H9 (cell line): ENCODE measurements at regions not wholly inside any gene's neighbourhood (a gene's known extent, or its start where the extent isn't known, plus 50 kb on each side); places are given as distances from the start of the nearest gene placed in this dataset.

Experiments used
- DNase-seq: peaks from one replicate; pipeline ENCODE4 v3.0.0-alpha.2; 2017
- H2AFZ ChIP-seq: one replicate; pipeline ENCODE4 v1.6.1; 2013; ENCODE audit warnings: mild to moderate bottlenecking, low read length, control low read depth, moderate library complexity
- H2AK5ac ChIP-seq: 2 replicates; pipeline ENCODE4 v1.6.1; 2013; ENCODE audit warnings: low read length, control low read depth, mixed read lengths; ENCODE audit not compliant: insufficient read length
- H2BK120ac ChIP-seq: one replicate; pipeline ENCODE4 v1.6.1; 2013; ENCODE audit warnings: low read depth, mild to moderate bottlenecking, low read length, control low read depth, inconsistent platforms; ENCODE audit not compliant: poor library complexity, severe bottlenecking
- H2BK12ac ChIP-seq: 2 replicates; pipeline ENCODE4 v1.6.1; 2013; ENCODE audit warnings: low read length, control low read depth, mixed read lengths, low read depth; ENCODE audit not compliant: insufficient read length
- H2BK15ac ChIP-seq: 2 replicates; pipeline ENCODE4 v1.6.1; 2013; ENCODE audit warnings: low read depth, low read length, control low read depth
- H2BK20ac ChIP-seq: one replicate; pipeline ENCODE4 v1.6.1; 2013; ENCODE audit warnings: low read depth, mild to moderate bottlenecking, low read length, control low read depth, inconsistent platforms; ENCODE audit not compliant: poor library complexity, severe bottlenecking
- H2BK5ac ChIP-seq: 2 replicates; pipeline ENCODE4 v1.6.1; 2013; ENCODE audit warnings: low read length, control low read depth, mixed read lengths; ENCODE audit not compliant: insufficient read length
- H3K14ac ChIP-seq: 2 replicates; pipeline ENCODE4 v1.6.1; 2013; ENCODE audit warnings: low read length, control low read depth; ENCODE audit not compliant: insufficient read depth
- H3K18ac ChIP-seq: 2 replicates; pipeline ENCODE4 v1.6.1; 2013; ENCODE audit warnings: low read depth, mild to moderate bottlenecking, mixed read lengths, low read length, control low read depth; ENCODE audit not compliant: insufficient read length
- H3K23ac ChIP-seq: 2 replicates; pipeline ENCODE4 v1.6.1; 2013; ENCODE audit warnings: low read length, control low read depth, mixed read lengths, low read depth; ENCODE audit not compliant: insufficient read length
- H3K23me2 ChIP-seq: 2 replicates; pipeline ENCODE4 v1.6.1; 2013; ENCODE audit warnings: low read depth, mild to moderate bottlenecking, mixed read lengths, low read length, control low read depth; ENCODE audit not compliant: insufficient read length, poor library complexity, severe bottlenecking
- H3K27ac ChIP-seq: 2 replicates; pipeline ENCODE4 v1.5.1; 2013; ENCODE audit warnings: low read length, control low read depth, mixed read lengths, low read depth; ENCODE audit not compliant: insufficient read length
- H3K27me3 ChIP-seq: 2 replicates; pipeline ENCODE4 v1.6.1; 2013; ENCODE audit warnings: low read length, control low read depth, inconsistent platforms; ENCODE audit not compliant: insufficient read depth
- H3K4ac ChIP-seq: 2 replicates; pipeline ENCODE4 v1.6.1; 2013; ENCODE audit warnings: low read depth, mild to moderate bottlenecking, control low read depth, inconsistent platforms, low read length, moderate library complexity
- H3K4me1 ChIP-seq: 2 replicates; pipeline ENCODE4 v1.6.1; 2013; ENCODE audit warnings: low read length, control low read depth, inconsistent platforms; ENCODE audit not compliant: insufficient read depth
- H3K4me2 ChIP-seq: 2 replicates; pipeline ENCODE4 v1.6.1; 2013; ENCODE audit warnings: low read length, control low read depth, mixed read lengths; ENCODE audit not compliant: insufficient read length, insufficient read depth
- H3K56ac ChIP-seq: 2 replicates; pipeline ENCODE4 v1.6.1; 2013; ENCODE audit warnings: low read depth, mild to moderate bottlenecking, mixed read lengths, low read length, control low read depth; ENCODE audit not compliant: insufficient read length
- H3K79me1 ChIP-seq: 2 replicates; pipeline ENCODE4 v1.6.1; 2013; ENCODE audit warnings: low read depth, mild to moderate bottlenecking, moderate library complexity, low read length, control low read depth, inconsistent platforms; ENCODE audit not compliant: insufficient read depth, poor library complexity, severe bottlenecking
- H3K79me2 ChIP-seq: 2 replicates; pipeline ENCODE4 v1.6.1; 2013; ENCODE audit warnings: low read length, control low read depth, inconsistent platforms; ENCODE audit not compliant: insufficient read depth
- H3K9ac ChIP-seq: 2 replicates; pipeline ENCODE4 v1.6.1; 2013; ENCODE audit warnings: low read length, control low read depth, mixed read lengths; ENCODE audit not compliant: insufficient read length; ENCODE audit errors: extremely low read depth
- H3K9me3 ChIP-seq: one replicate; pipeline ENCODE4 v1.6.1; 2013; ENCODE audit warnings: low read depth, low read length, inconsistent platforms; ENCODE audit not compliant: control insufficient read depth
- H3T11ph ChIP-seq: one replicate; pipeline ENCODE4 v1.6.1; 2013; ENCODE audit warnings: mild to moderate bottlenecking, low read length, control low read depth, inconsistent platforms
- H4K20me1 ChIP-seq: one replicate; pipeline ENCODE4 v1.6.1; 2013; ENCODE audit not compliant: control insufficient read depth, insufficient read length, insufficient read depth
- H4K5ac ChIP-seq: 2 replicates; pipeline ENCODE4 v1.6.1; 2013; ENCODE audit warnings: low read depth, mild to moderate bottlenecking, mixed read lengths, low read length, control low read depth; ENCODE audit not compliant: insufficient read length
- H4K8ac ChIP-seq: replicated peaks from 2 replicates; pipeline ENCODE4 v1.6.1; 2013; ENCODE audit warnings: low read length, control low read depth, mixed read lengths, low read depth; ENCODE audit not compliant: insufficient read length
- H4K91ac ChIP-seq: 2 replicates; pipeline ENCODE4 v1.6.1; 2013; ENCODE audit warnings: low read depth, mild to moderate bottlenecking, moderate library complexity, mixed read lengths, low read length, control low read depth; ENCODE audit not compliant: insufficient read length
- H3K27ac Mint-ChIP-seq, 3 experiments: 2 replicates in 2 of 3; 3 replicates in 1 of 3; pipeline ENCODE4 v1.8.0; 2020 to 2021; ENCODE audit warnings: mixed read lengths in 3 of 3, mild to moderate bottlenecking in 1 of 3, moderate library complexity in 1 of 3
- H3K27me3 Mint-ChIP-seq: 2 replicates; pipeline ENCODE4 v1.8.0; 2021; ENCODE audit warnings: low read depth, mild to moderate bottlenecking, moderate library complexity, mixed read lengths
- H3K36me3 Mint-ChIP-seq, 3 experiments: 2 replicates in 2 of 3; 3 replicates in 1 of 3; pipeline ENCODE4 v1.8.0; 2020 to 2021; ENCODE audit warnings: low read depth in 3 of 3, mixed read lengths in 3 of 3; ENCODE audit not compliant: insufficient read depth in 1 of 3
- H3K4me1 Mint-ChIP-seq, 2 experiments: 2 replicates each; pipeline ENCODE4 v1.8.0; 2020; ENCODE audit warnings: mixed read lengths in 2 of 2
- H3K4me3 Mint-ChIP-seq, 2 experiments: 2 replicates in 1 of 2; 3 replicates in 1 of 2; pipeline ENCODE4 v1.8.0; 2020 to 2021; ENCODE audit warnings: mild to moderate bottlenecking in 2 of 2, mixed read lengths in 2 of 2, moderate library complexity in 1 of 2
- H3K9me3 Mint-ChIP-seq, 2 experiments: 2 replicates in 1 of 2; 3 replicates in 1 of 2; pipeline ENCODE4 v1.8.0; 2020; ENCODE audit warnings: mild to moderate bottlenecking in 2 of 2, mixed read lengths in 2 of 2, moderate library complexity in 1 of 2
- CTCF ChIP-seq: fragments of 200-600 bp; sonication (generic); conservative IDR thresholded peaks from 3 replicates; pipeline ENCODE4 v1.8.0; 2021; ENCODE audit warnings: antibody characterized with exemption, mild to moderate bottlenecking
- WGBS: extraction: QIAGEN DNeasy Blood & Tissue Kit; methylation state at CpG from one replicate; pipeline ENCODE4 v1.1.7; 2013; ENCODE audit warnings: missing lambda C conversion rate, low lambda C conversion rate, mixed read lengths; ENCODE audit not compliant: insufficient read length; ENCODE audit errors: extremely low coverage; 5-methylcytosine and 5-hydroxymethylcytosine counted together

GRCh38 chr1:213840575-213840974, 147.2 kb upstream of the PROX1 start:
- Histone ChIP-seq H3K27me3 (no peaks in the 10 kb centered on the region), H4K91ac (no peak overlapping the region), H2BK20ac (no peak overlapping the region), H3K4ac (no peak overlapping the region), H2BK120ac (no peak overlapping the region), H3K4me1 (no peaks in the 10 kb centered on the region), H2AFZ (no peak overlapping the region), H3K14ac (no peak overlapping the region), H2AK5ac (no peak overlapping the region), H2BK15ac (no peak overlapping the region), H3K9ac (no peak overlapping the region), H2BK12ac (no peak overlapping the region), H4K20me1 (no peaks in the 10 kb centered on the region), H4K8ac (no peak overlapping the region), H3K23ac (no peak overlapping the region), H3K23me2 (no peaks in the 10 kb centered on the region), H3T11ph (no peak overlapping the region), H4K5ac (no peak overlapping the region), H3K27ac (no peak overlapping the region), H3K56ac (no peak overlapping the region), H3K4me2 (no peak overlapping the region), H3K18ac (no peak overlapping the region), H3K9me3 (no peaks in the 10 kb centered on the region), H2BK5ac (no peak overlapping the region), H3K79me2 (no peaks in the 10 kb centered on the region), H3K79me1 (no peaks in the 10 kb centered on the region)
- Mint-ChIP-seq H3K4me1 (0 out of 4 replicates have a peak, but pooled peaks cover 0 to 2% of the 10 kb centered on the region in 2 experiments), H3K36me3 (no peaks in the 10 kb centered on the region), H3K27ac (no peak overlapping the region), H3K9me3 (no peaks in the 10 kb centered on the region), H3K27me3 (no peaks in the 10 kb centered on the region), H3K4me3 (no peak overlapping the region)
- no CpG with 5 or more reads among the region's 3 CpGs for WGBS
- no peak for DNase-seq
- TF ChIP-seq CTCF = no peak
